Retinal pigment epithelial cell (primary cell): ENCODE measurements at regions not wholly inside any gene's neighbourhood (a gene's known extent, or its start where the extent isn't known, plus 50 kb on each side); places are given as distances from the start of the nearest gene placed in this dataset.

ENCODE experiments used
- DNase-seq: peaks from one replicate; pipeline ENCODE4 v3.0.0-alpha.2; 2010; ENCODE audit warnings: low read depth
- H3K4me3 ChIP-seq: 2 replicates; pipeline ENCODE4 v1.5.1; 2011; ENCODE audit warnings: mild to moderate bottlenecking, low read length, control low read depth, moderate library complexity
- TF ChIP-seq, protein P1 (sequence below): conservative IDR thresholded peaks from 2 replicates; pipeline ENCODE4 v1.5.1; 2011; ENCODE audit warnings: low read depth, low read length, control low read depth, inconsistent platforms

DNA sequence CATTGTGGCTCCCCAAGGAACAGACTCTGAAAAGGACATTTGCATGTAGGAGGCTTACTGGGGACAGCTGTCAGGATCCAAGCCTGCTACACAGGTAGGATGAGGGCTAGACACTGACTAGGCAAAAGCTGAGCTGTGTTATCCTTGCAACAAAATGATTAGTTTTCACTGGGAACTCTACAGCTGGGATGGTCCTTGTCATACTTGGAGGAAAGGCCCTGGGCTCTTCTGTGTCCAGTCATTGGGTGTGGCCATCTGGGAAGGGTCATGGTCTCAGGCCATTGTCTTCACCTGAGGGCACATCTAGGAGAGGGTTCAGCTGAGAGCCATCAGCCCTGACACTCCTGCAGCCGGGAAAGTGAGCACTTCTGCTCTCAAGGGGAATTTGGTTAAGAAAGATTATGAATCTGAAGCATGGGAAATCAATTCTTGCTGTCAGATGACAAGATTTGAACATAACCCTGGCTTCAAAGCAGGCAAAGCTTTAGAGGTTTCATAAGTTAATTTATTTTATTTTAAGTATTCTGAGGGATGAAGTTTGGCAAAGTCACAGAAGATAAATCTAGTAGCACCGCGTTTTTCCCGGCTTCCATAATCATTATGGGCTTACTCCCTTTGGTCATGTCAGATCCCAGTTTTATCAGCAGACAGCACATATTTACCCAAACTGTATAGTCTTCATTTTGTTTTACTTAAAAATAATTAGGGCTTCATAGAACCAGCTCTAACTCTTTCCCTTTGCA lies 78.4 kb upstream of the SLC22A23 start:
- H3K4me3 ChIP-seq = no peak overlapping the region
- TF ChIP-seq, protein P1, sequence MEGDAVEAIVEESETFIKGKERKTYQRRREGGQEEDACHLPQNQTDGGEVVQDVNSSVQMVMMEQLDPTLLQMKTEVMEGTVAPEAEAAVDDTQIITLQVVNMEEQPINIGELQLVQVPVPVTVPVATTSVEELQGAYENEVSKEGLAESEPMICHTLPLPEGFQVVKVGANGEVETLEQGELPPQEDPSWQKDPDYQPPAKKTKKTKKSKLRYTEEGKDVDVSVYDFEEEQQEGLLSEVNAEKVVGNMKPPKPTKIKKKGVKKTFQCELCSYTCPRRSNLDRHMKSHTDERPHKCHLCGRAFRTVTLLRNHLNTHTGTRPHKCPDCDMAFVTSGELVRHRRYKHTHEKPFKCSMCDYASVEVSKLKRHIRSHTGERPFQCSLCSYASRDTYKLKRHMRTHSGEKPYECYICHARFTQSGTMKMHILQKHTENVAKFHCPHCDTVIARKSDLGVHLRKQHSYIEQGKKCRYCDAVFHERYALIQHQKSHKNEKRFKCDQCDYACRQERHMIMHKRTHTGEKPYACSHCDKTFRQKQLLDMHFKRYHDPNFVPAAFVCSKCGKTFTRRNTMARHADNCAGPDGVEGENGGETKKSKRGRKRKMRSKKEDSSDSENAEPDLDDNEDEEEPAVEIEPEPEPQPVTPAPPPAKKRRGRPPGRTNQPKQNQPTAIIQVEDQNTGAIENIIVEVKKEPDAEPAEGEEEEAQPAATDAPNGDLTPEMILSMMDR = no peak
- no peak for DNase-seq

DNA sequence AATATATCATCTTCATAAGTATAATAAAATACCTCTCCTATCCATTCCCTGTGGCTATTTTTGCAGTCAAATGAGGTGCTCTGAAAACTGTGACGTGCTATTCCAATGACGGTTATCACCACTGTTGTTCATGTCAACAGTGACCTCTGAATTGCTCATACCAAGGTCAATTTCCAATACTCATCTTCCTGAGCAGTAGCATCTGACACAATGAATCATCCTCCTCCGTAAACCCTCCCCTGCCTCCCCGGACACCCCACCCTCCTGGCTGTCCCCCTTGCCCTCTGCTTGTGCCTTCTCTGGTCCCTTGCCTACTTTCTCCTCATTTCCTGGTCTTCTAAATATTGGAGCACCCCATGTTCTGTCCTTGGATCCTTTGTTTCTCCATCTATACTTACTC lies 77.7 kb upstream of the SLC22A23 start:
- TF ChIP-seq, protein P1 = no peak
- no peak for DNase-seq
- no peak overlapping the region for H3K4me3 ChIP-seq

DNA sequence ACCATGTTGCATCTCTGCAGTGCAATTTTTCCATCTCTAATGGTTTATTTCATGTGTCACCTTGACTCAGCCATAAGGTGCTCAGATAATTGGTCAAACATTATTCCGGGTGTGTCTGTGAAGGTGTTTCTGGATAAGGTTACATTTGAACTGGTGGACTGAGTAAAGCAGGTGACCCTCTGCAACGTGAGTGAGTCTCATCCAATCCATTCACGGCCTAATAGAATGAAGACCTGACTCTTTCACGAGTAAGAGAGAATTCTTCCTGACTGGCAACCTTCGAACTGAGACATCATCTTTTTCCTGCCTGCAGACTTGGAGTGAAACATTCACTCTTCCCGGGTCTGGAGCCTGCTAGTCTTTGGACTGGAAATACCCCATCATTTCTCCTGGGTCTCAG lies 77.1 kb upstream of the SLC22A23 start:
- DNase-seq = no peak
- H3K4me3 ChIP-seq = no peak overlapping the region
- TF ChIP-seq, protein P1 = no peak

DNA sequence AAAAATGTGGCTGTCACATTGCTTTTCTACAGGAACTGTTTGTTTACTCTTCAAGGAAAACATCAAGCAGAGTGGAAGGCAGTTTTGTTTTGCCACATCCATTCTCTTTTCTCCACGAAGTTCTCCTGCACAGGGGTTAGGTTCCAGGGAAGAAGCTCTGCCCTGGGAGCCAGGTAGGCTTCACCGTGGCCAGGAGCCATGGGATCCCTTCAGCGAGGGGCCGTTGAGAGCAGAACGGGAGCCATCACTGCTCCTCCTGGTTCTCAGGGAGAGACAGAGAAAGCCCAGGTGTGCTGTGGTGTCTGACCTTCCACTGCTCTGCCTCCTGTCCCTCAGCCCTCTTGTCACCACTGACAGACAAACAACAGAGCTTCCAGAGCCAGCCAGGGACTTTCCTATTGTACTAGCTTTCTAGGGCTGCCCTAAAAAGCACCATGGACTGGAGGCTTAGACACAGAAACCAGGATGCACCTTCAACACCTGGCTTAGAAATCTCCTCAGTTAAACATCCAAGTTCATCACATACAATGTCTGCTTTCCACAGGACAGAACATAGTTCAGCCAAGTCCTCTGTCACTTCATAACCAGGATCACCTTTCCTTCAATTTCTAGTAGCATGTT lies 75.6 kb upstream of the SLC22A23 start:
- TF ChIP-seq, protein P1 = no peak
- DNase-seq = no peak
- no peak overlapping the region for H3K4me3 ChIP-seq

DNA sequence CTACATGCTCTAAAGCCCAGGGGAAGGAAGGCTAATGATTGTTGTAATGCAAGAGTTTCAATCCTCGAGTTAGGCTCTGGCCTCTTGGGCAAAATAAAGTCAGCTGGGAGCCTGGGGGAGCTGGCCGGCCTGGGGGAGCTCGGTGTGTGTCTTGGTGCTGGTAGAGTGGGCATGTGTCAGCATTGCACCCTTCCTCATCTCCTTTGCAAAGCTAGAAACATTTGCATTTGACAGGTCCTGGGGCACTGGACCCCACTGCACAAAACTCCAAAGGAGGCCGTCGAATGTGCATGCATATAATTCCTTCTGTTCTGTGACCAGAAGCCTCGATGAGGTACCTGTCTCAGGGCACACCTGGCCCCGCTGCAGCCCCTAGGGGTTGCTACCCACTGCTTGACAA lies 74.6 kb upstream of the SLC22A23 start:
- TF ChIP-seq, protein P1 = no peak
- H3K4me3 ChIP-seq = no peak overlapping the region
- no peak for DNase-seq

DNA sequence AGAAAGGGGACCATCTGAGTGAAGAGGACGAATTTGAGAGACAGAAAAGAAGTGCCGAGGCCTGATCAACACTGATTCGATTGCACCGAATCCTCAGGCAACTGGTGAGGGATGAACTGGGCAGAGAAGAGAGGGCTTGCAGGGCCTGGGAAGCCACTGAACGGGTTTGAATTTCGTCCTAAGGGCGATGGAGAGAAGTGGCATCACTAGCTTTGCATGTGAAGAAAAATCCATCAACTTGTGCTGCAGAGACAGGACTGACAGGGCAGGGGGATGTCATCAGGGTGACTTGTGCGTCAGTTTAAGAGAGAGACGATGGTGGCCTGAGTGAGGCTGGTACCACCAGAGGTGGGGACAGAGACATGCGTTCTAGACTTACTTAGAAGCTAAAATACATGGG lies 73.7 kb upstream of the SLC22A23 start:
- no peak for DNase-seq
- TF ChIP-seq, protein P1 = no peak
- H3K4me3 ChIP-seq = no peak overlapping the region

DNA sequence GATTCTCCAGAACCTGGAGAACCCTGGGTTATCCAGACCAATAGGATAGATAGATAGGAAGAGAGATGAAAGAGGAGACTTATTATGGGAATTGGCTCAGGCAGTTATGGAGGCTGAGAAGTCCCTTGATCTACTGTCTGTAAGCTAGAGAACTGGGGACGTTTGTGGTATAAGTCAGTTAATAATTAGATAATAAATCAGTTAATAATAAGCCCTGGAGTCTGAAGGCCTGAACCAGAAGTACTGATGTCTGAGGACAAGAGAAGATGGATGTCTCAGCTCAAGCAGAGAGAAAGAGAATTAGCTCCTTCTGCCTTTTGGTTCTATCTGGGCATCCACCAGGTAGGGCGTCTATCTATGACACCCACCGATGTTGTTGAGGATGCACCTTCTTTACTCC lies 72.9 kb upstream of the SLC22A23 start:
- TF ChIP-seq, protein P1 = no peak
- no peak for DNase-seq
- H3K4me3 ChIP-seq = no peak overlapping the region
